ENCODE measurements at regions not wholly inside any gene's neighbourhood (a gene's known extent, or its start where the extent isn't known, plus 50 kb on each side); places are given as distances from the start of the nearest gene placed in this dataset.

- TF ChIP-seq CTCF (IDR thresholded peaks at IDR 0.05; ENCODE audit: low read depth, low read length, poor library complexity, severe bottlenecking) = no peak
- TF ChIP-seq EZH2phosphoT487 (IDR thresholded peaks at IDR 0.05; ENCODE audit: borderline replicate concordance, low read length) = no peak
These were observed 54.9 kb upstream of the SLITRK6 start for GRCh38 chr13:85853901-85854663.

Measured in DOHH2 (cell line).